ENCODE measurements at regions not wholly inside any gene's neighbourhood (a gene's known extent, or its start where the extent isn't known, plus 50 kb on each side); places are given as distances from the start of the nearest gene placed in this dataset.

- TF ChIP-seq CTCF (IDR thresholded peaks at IDR 0.05; ENCODE audit: low read depth, low read length) (no peak), POLR2A (IDR thresholded peaks at IDR 0.05; ENCODE audit: extremely low read depth, insufficient read length) (no peak), MAX (IDR thresholded peaks at IDR 0.05; ENCODE audit: low read depth, low read length) (no peak), MYC (IDR thresholded peaks at IDR 0.05; ENCODE audit: low read depth, low read length) (no peak)
Observed at GRCh38 chr6:81295310-81295709, 457.2 kb downstream of the TENT5A start.

Measured in NB4 (cell line).